ENCODE measurements at regions not wholly inside any gene's neighbourhood (a gene's known extent, or its start where the extent isn't known, plus 50 kb on each side); places are given as distances from the start of the nearest gene placed in this dataset.

GRCh38 chr4:106422766-106423165, 54.2 kb upstream of the GIMD1 start:
- ATAC-seq (ENCODE audit: low read depth), result no peak
- Mint-ChIP-seq H3K4me3 (no peak overlapping the region), H3K36me3 (ENCODE audit: low read depth) (no peaks in the 10 kb centered on the region), H3K9me3 (no peaks in the 10 kb centered on the region), H3K27me3 (no peaks in the 10 kb centered on the region), H3K27ac (no peak overlapping the region), H3K4me1 (no peaks in the 10 kb centered on the region)
- ChIA-PET POLR2A (no interaction called here), CTCF (no interaction called here)
- no peak for DNase-seq
- intact Hi-C loops (cut with micrococcal nuclease), result no loop called here
- TF ChIP-seq, protein P1, sequence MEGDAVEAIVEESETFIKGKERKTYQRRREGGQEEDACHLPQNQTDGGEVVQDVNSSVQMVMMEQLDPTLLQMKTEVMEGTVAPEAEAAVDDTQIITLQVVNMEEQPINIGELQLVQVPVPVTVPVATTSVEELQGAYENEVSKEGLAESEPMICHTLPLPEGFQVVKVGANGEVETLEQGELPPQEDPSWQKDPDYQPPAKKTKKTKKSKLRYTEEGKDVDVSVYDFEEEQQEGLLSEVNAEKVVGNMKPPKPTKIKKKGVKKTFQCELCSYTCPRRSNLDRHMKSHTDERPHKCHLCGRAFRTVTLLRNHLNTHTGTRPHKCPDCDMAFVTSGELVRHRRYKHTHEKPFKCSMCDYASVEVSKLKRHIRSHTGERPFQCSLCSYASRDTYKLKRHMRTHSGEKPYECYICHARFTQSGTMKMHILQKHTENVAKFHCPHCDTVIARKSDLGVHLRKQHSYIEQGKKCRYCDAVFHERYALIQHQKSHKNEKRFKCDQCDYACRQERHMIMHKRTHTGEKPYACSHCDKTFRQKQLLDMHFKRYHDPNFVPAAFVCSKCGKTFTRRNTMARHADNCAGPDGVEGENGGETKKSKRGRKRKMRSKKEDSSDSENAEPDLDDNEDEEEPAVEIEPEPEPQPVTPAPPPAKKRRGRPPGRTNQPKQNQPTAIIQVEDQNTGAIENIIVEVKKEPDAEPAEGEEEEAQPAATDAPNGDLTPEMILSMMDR (IDR thresholded peaks at IDR 0.05), result no peak

- H3K9me3 Mint-ChIP-seq, result no peaks in the 10 kb centered on the region
- POLR2A ChIA-PET, result no interaction called here
Measured at GRCh38 chr4:106421441-106422296, 53.1 kb upstream of the GIMD1 start.

GRCh38 chr4:106418444-106418843, 49.9 kb upstream of the GIMD1 start:
- Mint-ChIP-seq H3K27ac (no peak overlapping the region), H3K36me3 (ENCODE audit: low read depth) (no peaks in the 10 kb centered on the region), H3K4me1 (no peaks in the 10 kb centered on the region), H3K9me3 (no peaks in the 10 kb centered on the region), H3K4me3 (no peak overlapping the region), H3K27me3 (no peaks in the 10 kb centered on the region)
- TF ChIP-seq, protein P1 (IDR thresholded peaks at IDR 0.05), result no peak
- CTCF ChIA-PET, result no interaction called here
- no peak for DNase-seq
- POLR2A ChIA-PET, result no interaction called here
- no peak for ATAC-seq (ENCODE audit: low read depth)
- intact Hi-C loops (cut with micrococcal nuclease), result no loop called here

More at GRCh38 chr4:106421441-106422296, 53.1 kb upstream of the GIMD1 start:
- DNase-seq (no peak), ATAC-seq (ENCODE audit: low read depth) (no peak)
- H3K36me3 Mint-ChIP-seq (ENCODE audit: low read depth), result no peaks in the 10 kb centered on the region
- intact Hi-C loops (cut with micrococcal nuclease), result no loop called here
- TF ChIP-seq, protein P1 (IDR thresholded peaks at IDR 0.05), result no peak
- CTCF ChIA-PET, result no interaction called here
- H3K27me3 Mint-ChIP-seq, result no peaks in the 10 kb centered on the region
- H3K4me1 Mint-ChIP-seq, result no peaks in the 10 kb centered on the region
- H3K4me3 Mint-ChIP-seq, result no peak overlapping the region
- no peak overlapping the region for H3K27ac Mint-ChIP-seq
